WERI-Rb-1 (cell line): ENCODE measurements at regions not wholly inside any gene's neighbourhood (a gene's known extent, or its start where the extent isn't known, plus 50 kb on each side); places are given as distances from the start of the nearest gene placed in this dataset.

Experiments used
- DNase-seq: peaks from one replicate; pipeline ENCODE4 v3.0.0-alpha.2; 2020
- H3K27ac ChIP-seq: fragments of 250-450 bp; sonication (Bioruptor Pico); 2 replicates; pipeline ENCODE4 v1.5.1; 2020; ENCODE audit warnings: mild to moderate bottlenecking, moderate library complexity
- H3K27me3 ChIP-seq: fragments of 250-450 bp; sonication (Bioruptor Pico); 2 replicates; pipeline ENCODE4 v1.5.1; 2021; ENCODE audit warnings: mild to moderate bottlenecking, low read depth, moderate library complexity; ENCODE audit not compliant: insufficient read depth, severe bottlenecking
- H3K36me3 ChIP-seq: fragments of 250-450 bp; sonication (Bioruptor Pico); 2 replicates; pipeline ENCODE4 v1.5.1; 2020; ENCODE audit warnings: mild to moderate bottlenecking, moderate library complexity
- H3K4me3 ChIP-seq: 2 replicates; pipeline ENCODE4 v1.5.1; 2011; ENCODE audit warnings: low read depth, mild to moderate bottlenecking, control low read depth, low read length
- H3K9me3 ChIP-seq: fragments of 250-450 bp; sonication (Bioruptor Pico); 2 replicates; pipeline ENCODE4 v1.5.1; 2021; ENCODE audit warnings: mild to moderate bottlenecking, moderate library complexity; ENCODE audit not compliant: severe bottlenecking
- CTCF ChIP-seq: IDR thresholded peaks from 2 replicates; pipeline ENCODE4 v1.5.1; 2011; ENCODE audit warnings: low read depth, mild to moderate bottlenecking, control low read depth, inconsistent platforms, low read length

- no peaks in the 10 kb centered on the region for H3K36me3 ChIP-seq
- no peak for TF ChIP-seq CTCF
- DNase-seq = no peak
- no peaks in the 10 kb centered on the region for H3K9me3 ChIP-seq
- no peaks in the 10 kb centered on the region for H3K27me3 ChIP-seq
- H3K27ac ChIP-seq = no peak overlapping the region
- no peak overlapping the region for H3K4me3 ChIP-seq
These were observed 811.7 kb downstream of the GALC start for GRCh38 chr14:87181288-87181687.

DNA sequence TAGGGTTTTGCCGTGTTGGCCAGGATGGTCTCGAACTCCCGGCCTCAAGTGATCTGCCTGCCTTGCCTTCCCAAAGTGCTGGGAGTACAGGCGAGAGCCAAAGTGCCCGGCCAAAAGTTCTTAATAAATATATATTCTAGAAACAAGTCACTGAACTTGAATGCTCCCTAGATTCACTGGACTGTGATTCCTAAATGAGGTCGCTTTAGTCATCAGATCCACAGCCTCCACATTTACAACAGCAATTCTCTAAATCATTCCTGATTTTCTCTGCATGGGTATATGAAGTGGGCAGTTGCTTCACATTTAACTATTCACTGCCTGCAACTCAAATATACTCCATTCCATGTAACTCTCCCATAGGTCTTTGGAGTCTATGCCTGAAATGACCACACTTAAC, 813.0 kb downstream of the GALC start:
- Histone ChIP-seq H3K4me3 (no peak overlapping the region), H3K36me3 (no peaks in the 10 kb centered on the region), H3K9me3 (no peaks in the 10 kb centered on the region), H3K27ac (no peak overlapping the region), H3K27me3 (no peaks in the 10 kb centered on the region)
- no peak for DNase-seq
- no peak for TF ChIP-seq CTCF

DNA sequence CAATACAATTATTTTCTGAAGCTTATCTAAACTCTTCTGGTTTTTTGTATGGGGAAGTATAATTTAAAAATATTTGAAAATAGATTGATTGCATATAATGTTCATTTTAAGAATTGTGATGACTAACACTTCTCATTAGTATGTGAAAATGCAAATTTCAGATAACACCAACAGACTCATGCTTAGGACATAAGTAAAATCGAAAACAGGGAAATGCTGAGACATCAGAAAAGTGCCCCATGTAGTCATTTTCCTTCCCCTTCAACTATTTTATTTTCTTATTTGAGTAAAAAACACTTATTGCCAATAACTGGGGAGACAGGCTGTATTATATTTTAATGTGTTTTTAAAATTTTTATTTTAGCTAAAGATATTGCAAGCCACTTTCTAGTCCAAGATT, 814.7 kb downstream of the GALC start:
- no peak overlapping the region for H3K4me3 ChIP-seq
- DNase-seq = no peak
- H3K9me3 ChIP-seq = no peaks in the 10 kb centered on the region
- H3K27ac ChIP-seq = no peak overlapping the region
- no peak for TF ChIP-seq CTCF
- H3K27me3 ChIP-seq = no peaks in the 10 kb centered on the region
- no peaks in the 10 kb centered on the region for H3K36me3 ChIP-seq

GRCh38 chr14:87175175-87175574, 817.8 kb downstream of the GALC start:
- DNase-seq = no peak
- Histone ChIP-seq H3K36me3 (no peaks in the 10 kb centered on the region), H3K27me3 (no peaks in the 10 kb centered on the region), H3K9me3 (no peaks in the 10 kb centered on the region), H3K27ac (no peak overlapping the region), H3K4me3 (no peak overlapping the region)
- TF ChIP-seq CTCF = no peak

DNA sequence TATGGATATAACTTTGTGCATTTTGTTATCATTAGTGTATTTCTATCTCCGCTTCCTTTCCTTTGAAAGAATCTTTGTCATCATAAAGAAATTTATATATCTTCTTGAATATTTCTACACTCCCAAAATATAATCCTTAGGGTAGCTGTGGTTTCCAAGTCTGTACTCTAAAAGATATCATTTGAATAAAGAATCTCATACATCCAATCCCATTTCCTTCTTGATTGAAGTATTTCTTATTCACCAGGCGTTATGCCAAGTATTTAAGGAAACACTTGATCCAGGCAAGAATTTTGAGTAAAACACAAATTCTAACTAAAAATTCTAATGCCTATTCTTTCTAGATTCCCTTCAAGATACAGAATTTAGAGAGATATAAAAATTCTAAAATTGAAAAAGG, 821.8 kb downstream of the GALC start:
- no peak overlapping the region for H3K27ac ChIP-seq
- H3K27me3 ChIP-seq = no peaks in the 10 kb centered on the region
- no peak for DNase-seq
- no peaks in the 10 kb centered on the region for H3K36me3 ChIP-seq
- no peak for TF ChIP-seq CTCF
- H3K4me3 ChIP-seq = no peak overlapping the region
- H3K9me3 ChIP-seq = no peaks in the 10 kb centered on the region

DNA sequence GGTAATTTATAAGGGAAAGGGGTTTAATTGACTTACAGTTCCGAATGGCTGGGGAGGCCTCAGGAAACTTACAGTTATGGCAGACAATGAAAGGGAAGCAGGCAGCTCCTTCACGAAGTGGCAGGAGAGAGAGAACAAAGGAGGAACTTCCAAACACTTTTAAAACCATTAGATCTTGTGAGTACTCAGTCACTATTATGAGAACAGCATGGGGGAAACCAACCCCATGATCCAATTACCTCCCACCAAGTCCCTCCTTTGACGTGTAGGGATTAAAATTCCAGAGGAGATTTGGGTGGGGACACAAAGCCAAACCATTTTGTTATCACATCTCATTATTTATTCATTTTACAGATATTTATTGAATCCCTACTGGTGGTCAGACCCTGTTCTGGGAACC, 822.8 kb downstream of the GALC start:
- Histone ChIP-seq H3K27ac (no peak overlapping the region), H3K4me3 (no peak overlapping the region), H3K36me3 (no peaks in the 10 kb centered on the region), H3K9me3 (no peaks in the 10 kb centered on the region), H3K27me3 (no peaks in the 10 kb centered on the region)
- no peak for TF ChIP-seq CTCF
- DNase-seq = no peak
